Right lung (tissue), 2 donors: ENCODE measurements at regions not wholly inside any gene's neighbourhood (a gene's known extent, or its start where the extent isn't known, plus 50 kb on each side); places are given as distances from the start of the nearest gene placed in this dataset.

Source experiments
- DNase-seq, 2 donors: peaks; one replicate each; pipeline ENCODE4 v3.0.0-alpha.2; 2013

- DNase-seq = no peak
These were observed 208.9 kb upstream of the PFKP start for GRCh38 chr10:2858452-2858851.

GRCh38 chr10:2856598-2856997, 210.8 kb upstream of the PFKP start:
- no peak for DNase-seq

DNA sequence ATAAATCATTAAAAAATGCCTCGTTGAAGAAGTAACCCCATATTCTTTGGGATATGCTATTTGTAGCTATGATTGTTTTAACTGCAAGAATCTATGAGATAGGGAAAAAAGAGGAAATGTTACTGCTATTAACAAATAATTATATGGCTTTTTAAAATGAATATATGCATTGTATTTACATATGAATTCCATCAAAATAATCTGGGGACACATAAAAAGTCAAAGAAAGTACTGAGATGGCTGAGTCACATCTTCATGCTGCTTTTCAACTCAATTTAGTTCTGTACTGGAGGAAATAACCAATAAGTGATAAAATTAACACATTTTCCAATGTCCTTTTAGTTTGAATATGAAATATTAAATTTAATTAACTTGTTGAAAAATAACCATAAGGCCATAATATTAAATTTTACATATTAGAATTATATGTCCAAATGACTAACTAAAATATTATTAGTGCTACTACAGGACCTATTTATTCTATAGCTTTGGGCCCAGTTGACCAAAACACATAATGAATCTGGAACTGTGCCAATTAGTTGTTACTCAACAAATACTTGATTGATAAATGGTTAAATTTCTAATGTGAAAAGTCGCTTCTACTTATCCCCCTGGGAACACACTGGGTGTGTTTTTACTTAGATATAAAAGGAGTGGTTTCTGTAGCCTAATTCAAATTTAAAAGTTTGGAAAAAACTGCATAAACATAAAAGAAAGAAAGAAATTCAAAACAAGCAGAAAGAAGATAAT, 214.6 kb upstream of the PFKP start:
- no peak for DNase-seq

DNA sequence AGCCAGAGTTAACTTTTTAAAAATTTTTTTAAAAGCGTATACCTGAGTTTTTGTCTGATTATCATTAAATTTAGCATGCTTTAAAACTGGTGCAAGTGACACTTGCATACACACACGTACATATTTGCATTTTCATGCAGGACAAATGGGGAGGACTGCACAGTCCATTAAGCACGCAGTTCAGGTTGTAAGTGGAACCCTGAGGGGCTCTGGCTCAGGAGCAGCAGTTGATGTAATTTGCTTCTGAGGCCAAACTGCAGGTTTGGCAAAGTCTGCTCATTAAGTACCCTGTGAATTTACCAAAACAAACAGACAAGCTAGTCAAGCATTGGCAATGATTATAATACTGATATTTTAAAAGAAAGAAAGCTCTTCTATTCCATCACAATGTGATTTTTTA, 215.8 kb upstream of the PFKP start:
- DNase-seq = no peak

- no peak for DNase-seq
These were observed 217.1 kb upstream of the PFKP start for GRCh38 chr10:2850202-2850601.

DNA sequence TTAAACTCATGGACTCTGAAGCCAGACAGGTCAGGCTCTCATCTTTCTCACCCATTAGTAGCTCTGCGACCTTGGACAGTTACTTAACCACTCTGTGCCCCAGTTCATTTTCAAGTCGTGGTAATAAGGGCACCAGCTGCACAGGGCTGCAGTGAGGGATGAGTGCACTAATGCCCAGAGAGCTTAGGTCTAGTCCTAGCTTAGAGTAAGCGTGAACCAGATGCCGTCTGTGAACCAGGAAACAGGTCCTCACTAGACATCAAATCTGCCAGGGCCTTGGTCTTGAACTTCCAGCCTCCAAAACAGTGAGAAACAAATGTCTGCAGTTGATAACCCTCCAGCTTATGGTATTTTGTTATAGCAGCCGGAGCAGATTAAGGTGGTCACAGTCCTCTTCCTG, 222.4 kb upstream of the PFKP start:
- no peak for DNase-seq

GRCh38 chr10:2839081-2839725, 228.1 kb upstream of the PFKP start:
- no peak for DNase-seq

DNA sequence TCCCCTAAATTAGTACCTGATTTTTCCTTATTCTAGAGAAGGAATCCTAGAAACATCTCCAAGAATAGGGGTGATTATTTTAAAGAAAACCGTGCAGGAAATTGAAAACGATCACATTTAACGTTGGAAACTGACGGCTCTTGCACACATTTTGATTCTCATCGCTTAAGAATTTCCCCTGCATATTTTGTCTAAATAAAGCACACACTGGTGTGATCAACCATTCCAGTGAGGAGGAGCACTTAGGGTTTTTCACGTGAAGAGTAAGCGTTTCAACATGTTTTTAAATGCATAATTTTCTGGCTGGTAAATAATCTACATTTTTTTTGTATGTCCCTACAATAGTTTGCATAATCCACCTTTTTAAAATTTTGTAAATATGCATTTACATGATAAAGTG, 229.7 kb upstream of the PFKP start:
- no peak for DNase-seq

- DNase-seq = no peak
These were observed 230.3 kb upstream of the PFKP start for GRCh38 chr10:2836921-2837662.

DNA sequence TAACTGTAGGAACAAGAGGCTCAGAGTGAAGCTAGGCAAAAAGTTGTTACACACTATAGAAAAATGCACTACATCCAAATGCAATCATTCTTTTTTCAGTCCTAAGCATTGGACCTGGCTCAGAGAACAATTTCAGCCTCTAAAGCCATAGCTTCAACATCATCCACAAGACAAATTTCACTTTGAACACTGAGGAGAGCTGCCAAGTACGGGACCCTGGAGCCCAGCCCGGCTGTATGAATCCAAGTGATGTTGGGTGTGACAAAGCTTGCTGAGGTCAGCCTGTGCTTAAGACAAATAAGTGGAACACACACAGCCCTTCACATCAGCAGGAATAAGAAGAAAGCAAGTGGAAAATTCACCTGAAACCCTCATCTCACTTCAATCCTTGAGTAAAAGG, 233.1 kb upstream of the PFKP start:
- peak in 1 of 2 donors; percentile 13 for DNase-seq

DNA sequence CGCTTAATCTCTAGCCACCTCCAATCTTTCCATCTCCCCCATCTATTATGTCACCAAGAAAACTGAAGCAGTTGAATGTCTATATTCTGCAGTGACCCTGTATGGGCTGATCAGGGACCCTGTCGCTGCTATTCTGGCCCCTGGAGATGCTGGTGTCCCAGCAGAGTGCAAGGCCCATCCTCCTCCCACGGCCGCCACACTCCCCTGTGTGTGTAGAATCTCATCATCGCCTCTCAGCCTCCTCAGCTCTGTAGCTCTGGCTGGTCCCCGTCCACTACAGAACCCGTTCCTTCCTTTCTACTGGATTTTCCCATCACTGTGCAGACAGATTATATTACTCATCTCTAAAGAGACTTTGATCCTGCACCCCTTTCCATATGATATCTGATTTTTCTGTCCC, 235.8 kb upstream of the PFKP start:
- no peak for DNase-seq

GRCh38 chr10:2828741-2829140, 238.6 kb upstream of the PFKP start:
- DNase-seq = no peak

DNA sequence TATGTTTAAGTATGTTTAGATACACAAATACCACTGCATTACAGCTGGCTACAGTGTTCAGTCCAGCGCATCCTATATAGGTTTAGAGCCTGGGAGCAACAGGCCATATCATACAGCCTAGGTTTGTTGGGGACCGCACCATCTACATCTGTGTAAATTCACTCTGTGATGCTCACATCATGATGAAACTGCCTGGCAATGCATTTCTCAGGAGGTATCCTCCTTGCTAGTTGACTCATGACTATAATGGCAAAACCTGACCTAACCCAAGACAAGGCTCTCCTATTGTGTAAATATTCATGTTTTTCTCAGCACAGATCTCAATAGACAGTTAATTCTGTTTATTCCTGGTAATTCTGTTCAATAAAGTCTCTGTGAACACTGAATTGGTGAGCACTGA, 240.7 kb upstream of the PFKP start:
- no peak for DNase-seq

GRCh38 chr10:2825841-2826240, 241.5 kb upstream of the PFKP start:
- DNase-seq = no peak

DNA sequence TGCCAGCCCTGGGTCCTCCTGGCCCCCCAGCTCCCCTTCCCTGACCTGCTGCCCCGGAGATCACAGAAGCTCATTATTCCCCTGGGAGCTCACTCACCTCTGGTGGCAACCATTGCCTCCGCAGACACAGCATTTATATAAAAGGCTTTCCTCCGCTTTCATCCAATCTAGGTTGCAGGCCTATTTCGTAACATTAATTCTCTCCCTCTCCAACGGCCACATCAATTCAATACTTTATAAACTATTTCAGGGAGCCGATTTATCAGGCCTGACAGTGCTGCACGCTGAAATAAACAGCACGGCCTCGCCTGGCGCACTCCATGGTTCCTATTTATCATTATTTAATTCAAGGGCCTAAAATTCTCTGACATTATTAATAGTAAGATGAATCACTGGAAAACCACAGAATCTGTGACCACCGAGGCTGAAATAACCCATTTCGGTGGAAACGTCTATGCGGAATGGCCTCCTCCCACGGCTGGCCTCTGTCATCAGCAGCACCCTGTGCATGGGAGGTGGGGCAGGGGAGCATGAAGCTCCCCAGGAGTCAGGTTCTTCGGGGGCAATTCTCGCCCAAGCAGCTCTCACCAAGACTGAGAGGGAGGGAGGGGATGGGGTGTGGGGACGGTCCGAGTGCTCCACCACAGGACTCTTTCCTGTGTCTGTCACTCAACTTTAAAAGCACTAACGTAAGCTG, 249.3 kb upstream of the PFKP start:
- no peak for DNase-seq

- no peak for DNase-seq
These were observed 253.7 kb upstream of the PFKP start for GRCh38 chr10:2813693-2814092.

GRCh38 chr10:2813286-2813685, 254.1 kb upstream of the PFKP start:
- no peak for DNase-seq

- DNase-seq = no peak
These were observed 254.7 kb upstream of the PFKP start for GRCh38 chr10:2812631-2813030.

GRCh38 chr10:2800178-2800577, 267.2 kb upstream of the PFKP start:
- DNase-seq = no peak

DNA sequence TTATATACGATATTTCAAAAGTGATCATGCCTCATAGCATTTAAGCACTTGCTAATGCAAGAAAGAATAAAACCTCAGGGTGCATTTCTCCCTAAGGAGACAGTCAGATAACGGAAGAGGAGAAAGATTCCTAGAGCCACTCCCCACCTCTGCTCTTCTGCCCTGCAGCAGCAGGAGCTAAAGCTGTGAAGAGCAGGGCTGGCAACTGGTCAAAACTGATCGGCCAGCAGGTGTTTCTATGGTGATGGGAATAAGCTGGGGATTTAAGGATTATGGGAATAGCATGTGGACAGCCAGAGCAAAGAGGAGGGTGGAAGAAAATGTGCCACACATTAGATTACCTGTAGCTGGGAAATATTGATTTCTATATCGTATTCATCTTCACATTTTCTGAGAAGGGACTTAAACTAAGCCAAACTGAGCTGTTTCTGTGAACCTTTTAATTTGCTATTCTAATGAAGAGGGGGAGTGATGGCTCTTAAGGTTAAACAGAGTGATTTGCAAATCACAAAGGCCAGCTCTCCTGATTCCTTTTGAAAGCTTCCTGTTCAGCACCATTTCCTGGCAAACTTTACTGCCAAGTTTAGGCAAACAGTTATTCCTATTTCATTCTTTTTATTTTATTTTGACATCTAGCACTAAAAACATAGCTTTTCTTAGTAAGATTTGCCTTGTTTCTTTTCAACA, 268.9 kb upstream of the PFKP start:
- no peak for DNase-seq

GRCh38 chr10:2791774-2792443, 275.4 kb upstream of the PFKP start:
- DNase-seq = no peak
